ENCODE measurements at regions not wholly inside any gene's neighbourhood (a gene's known extent, or its start where the extent isn't known, plus 50 kb on each side); places are given as distances from the start of the nearest gene placed in this dataset.

- 0% methylated on average over 7 of the region's 12 CpGs for WGBS (ENCODE audit: low lambda C conversion rate)
- Histone ChIP-seq H3K4me3 (ENCODE audit: low read depth in 2 of 2, low read length in 1 of 2) (no peak overlapping the region), H3K4me2 (no peak overlapping the region), H2AFZ (ENCODE audit: low read depth) (no peak overlapping the region), H3K36me3 (replicated peaks in 1 of 2; ENCODE audit: control insufficient read depth in 1 of 2, insufficient read depth in 2 of 2, low read length in 1 of 2) (no peaks in the 10 kb centered on the region), H4K20me1 (ENCODE audit: insufficient read depth) (no peaks in the 10 kb centered on the region), H3K79me2 (ENCODE audit: insufficient read depth) (no peaks in the 10 kb centered on the region), H3K9me3 (no peaks in the 10 kb centered on the region), H3K4me1 (ENCODE audit: control insufficient read depth in 1 of 2, insufficient read depth in 2 of 2, low read depth in 1 of 2, low read length in 1 of 2) (no peaks in the 10 kb centered on the region), H3K9ac (no peak overlapping the region), H3K9me2 (no peaks in the 10 kb centered on the region), H3K27ac (ENCODE audit: low read depth in 2 of 2, low read length in 1 of 2) (no peak overlapping the region), H3K27me3 (ENCODE audit: insufficient read depth) (no peaks in the 10 kb centered on the region; the same call in 1 of the 2 replicates), H3F3A (replicated peaks; ENCODE audit: insufficient read depth) (no peaks in the 10 kb centered on the region)
- no peak for DNase-seq
- ChIA-PET POLR2A (no interaction called here), CTCF (no interaction called here)
- TF ChIP-seq SIN3A (IDR thresholded peaks at IDR 0.05; ENCODE audit: borderline replicate concordance, low read depth, low read length) (no peak), MXI1 (IDR thresholded peaks at IDR 0.05; ENCODE audit: low read depth, low read length) (no peak), PBX3 (IDR thresholded peaks at IDR 0.05) (no peak), RFX5 (IDR thresholded peaks at IDR 0.05; ENCODE audit: low read length) (no peak)
Measured at GRCh38 chr5:2865856-2866255, 114.4 kb upstream of the IRX2 start.

GRCh38 chr5:2864515-2865105 is 113.1 kb upstream of the IRX2 start:
- Histone ChIP-seq H3K27me3 (ENCODE audit: insufficient read depth) (no peaks in the 10 kb centered on the region; the same call in 1 of the 2 replicates), H4K20me1 (ENCODE audit: insufficient read depth) (no peaks in the 10 kb centered on the region), H3K9me2 (no peaks in the 10 kb centered on the region), H3K27ac (ENCODE audit: low read depth in 2 of 2, low read length in 1 of 2) (no peak overlapping the region), H3K4me3 (ENCODE audit: low read depth in 2 of 2, low read length in 1 of 2) (no peak overlapping the region), H3K4me1 (ENCODE audit: control insufficient read depth in 1 of 2, insufficient read depth in 2 of 2, low read depth in 1 of 2, low read length in 1 of 2) (no peaks in the 10 kb centered on the region), H3K9ac (no peak overlapping the region), H3F3A (replicated peaks; ENCODE audit: insufficient read depth) (no peaks in the 10 kb centered on the region), H3K79me2 (ENCODE audit: insufficient read depth) (no peaks in the 10 kb centered on the region), H3K9me3 (no peaks in the 10 kb centered on the region), H3K36me3 (replicated peaks in 1 of 2; ENCODE audit: control insufficient read depth in 1 of 2, insufficient read depth in 2 of 2, low read length in 1 of 2) (no peaks in the 10 kb centered on the region), H3K4me2 (no peak overlapping the region), H2AFZ (ENCODE audit: low read depth) (no peak overlapping the region)
- no peak for TF ChIP-seq ELF1 (IDR thresholded peaks at IDR 0.05)
- no peak for TF ChIP-seq EZH2phosphoT487 (IDR thresholded peaks at IDR 0.05; ENCODE audit: borderline replicate concordance, low read depth)
- TF ChIP-seq RCOR1 (IDR thresholded peaks at IDR 0.05; ENCODE audit: low read length) = no peak
- no peak for TF ChIP-seq FOXJ3 (CRISPR knock-in tag; IDR thresholded peaks at IDR 0.05)
- 2% methylated on average over 14 of the region's 14 CpGs for WGBS (ENCODE audit: low lambda C conversion rate)
- POLR2A ChIA-PET = no interaction called here
- CTCF ChIA-PET = no interaction called here
- no peak for DNase-seq

- Histone ChIP-seq H3K36me3 (replicated peaks in 1 of 2; ENCODE audit: control insufficient read depth in 1 of 2, insufficient read depth in 2 of 2, low read length in 1 of 2) (no peaks in the 10 kb centered on the region), H3K9ac (no peak overlapping the region), H3K4me1 (ENCODE audit: control insufficient read depth in 1 of 2, insufficient read depth in 2 of 2, low read depth in 1 of 2, low read length in 1 of 2) (no peaks in the 10 kb centered on the region), H3K79me2 (ENCODE audit: insufficient read depth) (no peaks in the 10 kb centered on the region), H3K4me2 (no peak overlapping the region), H3F3A (replicated peaks; ENCODE audit: insufficient read depth) (no peaks in the 10 kb centered on the region), H3K27ac (ENCODE audit: low read depth in 2 of 2, low read length in 1 of 2) (no peak overlapping the region), H3K27me3 (ENCODE audit: insufficient read depth) (no peaks in the 10 kb centered on the region; the same call in 1 of the 2 replicates), H2AFZ (ENCODE audit: low read depth) (no peak overlapping the region), H3K9me2 (no peaks in the 10 kb centered on the region), H3K4me3 (ENCODE audit: low read depth in 2 of 2, low read length in 1 of 2) (no peak overlapping the region), H3K9me3 (no peaks in the 10 kb centered on the region), H4K20me1 (ENCODE audit: insufficient read depth) (no peaks in the 10 kb centered on the region)
- POLR2A ChIA-PET = no interaction called here
- WGBS (ENCODE audit: low lambda C conversion rate) = 5% methylated on average over 16 of the region's 16 CpGs
- DNase-seq = no peak
- TF ChIP-seq SIN3A (IDR thresholded peaks at IDR 0.05; ENCODE audit: borderline replicate concordance, low read depth, low read length) = no peak
- no peak for TF ChIP-seq USF1 (IDR thresholded peaks at IDR 0.05; ENCODE audit: borderline replicate concordance, low read depth)
- TF ChIP-seq USF2 (IDR thresholded peaks at IDR 0.05; ENCODE audit: borderline replicate concordance, low read depth, low read length) = no peak
- no peak for TF ChIP-seq CTCF (IDR thresholded peaks at IDR 0.05)
- TF ChIP-seq RAD21 (IDR thresholded peaks at IDR 0.05; ENCODE audit: low read length) = no peak
- no peak for TF ChIP-seq ZBTB33 (IDR thresholded peaks at IDR 0.05; ENCODE audit: borderline replicate concordance, low read depth)
- no peak for TF ChIP-seq RCOR1 (IDR thresholded peaks at IDR 0.05; ENCODE audit: low read length)
- CTCF ChIA-PET = no interaction called here
Measured at GRCh38 chr5:2863675-2864433, 112.4 kb upstream of the IRX2 start.
